Heart right ventricle (tissue), 16 donors: ENCODE measurements at regions not wholly inside any gene's neighbourhood (a gene's known extent, or its start where the extent isn't known, plus 50 kb on each side); places are given as distances from the start of the nearest gene placed in this dataset.

Source experiments
- ATAC-seq, 8 donors: fragments of 200-7000 bp; cut with Tn5 transposase; one replicate each; pipeline ENCODE4 v1.9.1; 2020; ENCODE audit warnings: mild to moderate bottlenecking in 8 of 8, moderate library complexity in 8 of 8, moderate number of reproducible peaks in 1 of 8
- DNase-seq, 2 donors: peaks; one replicate each; pipeline ENCODE4 v3.0.0-alpha.2; 2020
- H3K27ac ChIP-seq, 10 donors: fragments of 200-600 bp; sonication (generic) in 2 of 10; one replicate each; pipeline versions ENCODE4 v1.5.0 to v1.8.0; 2020 to 2022; ENCODE audit warnings: mild to moderate bottlenecking in 3 of 10
- H3K27me3 ChIP-seq, 7 donors: fragments of 200-600 bp; one replicate each; pipeline ENCODE4 v1.8.0; 2021 to 2022; ENCODE audit warnings: mild to moderate bottlenecking in 2 of 7
- H3K36me3 ChIP-seq, 9 donors: fragments of 200-600 bp; sonication (generic) in 1 of 9; one replicate each; pipeline versions ENCODE4 v1.5.0 to v1.8.0; 2020 to 2022; ENCODE audit warnings: mild to moderate bottlenecking in 2 of 9
- H3K4me1 ChIP-seq, 9 donors: fragments of 200-600 bp; sonication (generic) in 1 of 9; one replicate each; pipeline versions ENCODE4 v1.5.0 to v1.8.0; 2020 to 2022; ENCODE audit warnings: mild to moderate bottlenecking in 4 of 9
- H3K4me3 ChIP-seq, 10 donors: fragments of 200-600 bp; sonication (generic) in 2 of 10; one replicate each; pipeline versions ENCODE4 v1.5.0 to v1.8.0; 2020 to 2022; ENCODE audit warnings: mild to moderate bottlenecking in 7 of 10, moderate library complexity in 2 of 10
- H3K9me3 ChIP-seq, 11 donors: fragments of 200-600 bp in 10 of 11; sonication (generic) in 2 of 11; one replicate each; pipeline versions ENCODE4 v1.5.0 to v1.8.0; 2013 to 2022; ENCODE audit warnings: mild to moderate bottlenecking in 2 of 11, control low read depth in 1 of 11, moderate library complexity in 1 of 11
- WGBS, 2 donors: extraction: QIAGEN DNeasy Blood & Tissue Kit; methylation state at CpG; one replicate each; pipeline ENCODE4 v1.1.7; 2013; ENCODE audit warnings: inconsistent platforms in 1 of 2; 5-methylcytosine and 5-hydroxymethylcytosine counted together
- intact Hi-C, 10 donors: fragments of 100-400 bp; cut with DNase I; formaldehyde crosslinking; loops; one replicate each; pipeline versions ENCODE4 v1.11.1 to v1.14.2; 2022
- TF ChIP-seq, protein P1 (sequence below), 9 donors: fragments of 200-600 bp; sonication (generic) in 2 of 9; IDR thresholded peaks; one replicate each; pipeline versions ENCODE4 v1.5.0 to v1.8.0; 2021 to 2022; ENCODE audit warnings: antibody characterized with exemption in 9 of 9, mild to moderate bottlenecking in 5 of 9, moderate library complexity in 1 of 9
- donor health status: Arrhythmogenic right ventricular cardiomyopathy.
- donor health status: ischemic (EF 13 %, LVEDD 7.1; RV severe dilation, severe dysfunction).
- donor health status: healthy with polysubstance abuse.
- donor health status: DM: no; HTN: yes; CAD: no.
- donor health status: DM: no; HTN: no; CAD: no.
- donor health status: ischemic (EF 25% LVEDD 6.9; RV normal size, moderate dysfunction).
- donor health status: ischemic (EF 25% LVEDD 5.7; RV mildly dilated, moderate dysfunction).
- donor health status: healthy.
- donor health status: DM: yes; HTN: yes; CAD: no.
- donor health status: Ischemic cardiomyopathy.
- donor health status: ischemic (EF 35%, LVEDD 5.7; RV mildly dilated, moderate dysfunction).
- donor health status: nonischemic (EF 11% LVEDD 7.7; RV severe dilation, severe dysfunction).
- donor health status: DM: yes; HTN: yes; CAD: no.
- donor health status: PGD.
- donor health status: ischemic (EF 29% LVEDD 5.4; RV normal size, mild dysfunction).
- donor health status: nonischemic (EF 23%, LVEDD 6.1; RV moderate dilation, normal function).

DNA sequence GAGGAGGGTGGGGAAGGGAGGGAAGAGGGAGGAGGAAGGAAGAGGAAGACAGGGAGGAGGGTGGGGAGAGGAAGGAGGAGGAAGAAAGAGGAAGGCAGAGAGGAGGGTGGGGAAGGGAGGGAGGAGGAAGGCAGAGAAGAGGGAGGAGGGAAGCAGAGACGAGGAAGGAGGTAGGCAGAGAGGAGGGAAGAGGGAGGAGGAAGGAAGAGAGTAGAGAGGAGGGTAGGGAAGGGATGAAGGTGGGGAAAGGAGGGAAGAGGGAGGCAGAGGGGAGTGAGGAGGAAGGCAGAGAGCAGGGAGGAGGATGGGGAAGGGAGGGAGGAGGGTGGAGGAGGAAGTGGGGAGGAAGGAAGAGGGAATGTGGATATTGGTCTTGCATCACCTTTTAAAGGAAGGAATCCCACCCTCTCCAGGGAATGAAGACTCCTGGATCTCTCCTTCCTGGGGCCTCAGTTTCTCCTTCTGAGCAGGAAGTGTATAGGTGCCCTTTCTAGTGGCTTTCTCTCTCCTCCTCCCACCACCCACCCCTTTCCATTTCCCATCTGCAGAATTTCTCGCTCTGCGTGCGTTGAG is 188.9 kb upstream of the ZNF618 start:
- H3K27me3 ChIP-seq: peaks cover 3 to 42% (median 29%) of the 10 kb centered on the region in 7 donors
- WGBS, 2 donors: 18 to 23% methylated on average over 4 of the region's 4 CpGs
- ATAC-seq (no peak), DNase-seq (no peak)
- H3K4me1 ChIP-seq: peaks cover 0 to 13% (median 8%) of the 10 kb centered on the region in 9 donors
- no peaks in the 10 kb centered on the region for H3K9me3 ChIP-seq
- H3K4me3 ChIP-seq: peak overlapping the region in 1 of 10 donors; percentile 22
- TF ChIP-seq, protein P1, sequence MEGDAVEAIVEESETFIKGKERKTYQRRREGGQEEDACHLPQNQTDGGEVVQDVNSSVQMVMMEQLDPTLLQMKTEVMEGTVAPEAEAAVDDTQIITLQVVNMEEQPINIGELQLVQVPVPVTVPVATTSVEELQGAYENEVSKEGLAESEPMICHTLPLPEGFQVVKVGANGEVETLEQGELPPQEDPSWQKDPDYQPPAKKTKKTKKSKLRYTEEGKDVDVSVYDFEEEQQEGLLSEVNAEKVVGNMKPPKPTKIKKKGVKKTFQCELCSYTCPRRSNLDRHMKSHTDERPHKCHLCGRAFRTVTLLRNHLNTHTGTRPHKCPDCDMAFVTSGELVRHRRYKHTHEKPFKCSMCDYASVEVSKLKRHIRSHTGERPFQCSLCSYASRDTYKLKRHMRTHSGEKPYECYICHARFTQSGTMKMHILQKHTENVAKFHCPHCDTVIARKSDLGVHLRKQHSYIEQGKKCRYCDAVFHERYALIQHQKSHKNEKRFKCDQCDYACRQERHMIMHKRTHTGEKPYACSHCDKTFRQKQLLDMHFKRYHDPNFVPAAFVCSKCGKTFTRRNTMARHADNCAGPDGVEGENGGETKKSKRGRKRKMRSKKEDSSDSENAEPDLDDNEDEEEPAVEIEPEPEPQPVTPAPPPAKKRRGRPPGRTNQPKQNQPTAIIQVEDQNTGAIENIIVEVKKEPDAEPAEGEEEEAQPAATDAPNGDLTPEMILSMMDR (IDR thresholded peaks at IDR 0.05): no peak
- H3K27ac ChIP-seq: no peak overlapping the region
- intact Hi-C loops: loop anchor here in 3 of 10 donors (10.0 kb wide), 2 partner anchors 198 to 348 kb away; no protein-coding TSS in a partner anchor
- no peaks in the 10 kb centered on the region for H3K36me3 ChIP-seq

DNA sequence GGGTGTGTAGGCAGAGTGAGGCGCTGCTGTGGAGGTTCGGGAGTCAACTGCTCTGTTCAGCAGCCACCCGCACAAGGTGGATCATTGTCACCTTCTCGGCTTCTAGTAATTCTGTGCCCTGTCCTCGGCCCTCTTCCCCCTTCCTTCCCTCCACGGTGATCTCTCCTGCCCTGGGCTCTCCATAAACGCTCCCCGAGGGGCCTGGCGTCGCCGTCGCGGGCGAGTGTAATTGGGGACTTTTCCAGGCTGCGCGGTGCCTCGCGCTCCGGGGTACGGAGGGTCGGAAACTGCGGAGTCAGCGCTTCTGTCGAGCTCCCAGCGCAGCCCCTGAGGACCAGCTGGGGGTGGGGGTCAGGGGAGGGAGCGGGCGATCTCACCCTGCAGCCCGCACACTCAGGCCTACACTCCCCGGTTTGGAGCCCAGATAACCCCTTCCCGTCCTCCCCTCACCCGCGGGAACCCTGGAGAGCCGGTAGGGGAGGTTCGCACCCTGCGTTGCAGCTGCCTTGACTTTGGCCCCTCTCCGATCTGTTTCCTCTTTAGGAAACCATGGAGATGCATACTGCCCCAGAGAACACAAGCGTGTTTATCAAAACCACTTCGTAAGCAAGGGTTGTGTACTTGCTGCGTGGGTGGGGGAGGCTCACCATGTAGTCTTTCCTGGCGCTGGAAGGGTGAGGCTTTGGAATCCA is 188.3 kb upstream of the ZNF618 start:
- Histone ChIP-seq H3K36me3 (no peaks in the 10 kb centered on the region), H3K4me1 (peaks cover 0 to 10% (median 6%) of the 10 kb centered on the region in 9 donors), H3K27ac (no peak overlapping the region), H3K9me3 (no peaks in the 10 kb centered on the region), H3K4me3 (peak overlapping the region in 6 of 10 donors; percentile 16 to 31 (median 22)), H3K27me3 (peaks cover 3 to 46% (median 30%) of the 10 kb centered on the region in 7 donors)
- DNase-seq (no peak), ATAC-seq (peak in 4 of 8 donors; percentile 20 to 50 (median 25))
- TF ChIP-seq, protein P1 (IDR thresholded peaks at IDR 0.05): no peak
- WGBS, 2 donors: 5 to 7% methylated on average over 40 of the region's 40 CpGs
- intact Hi-C loops: loop anchor here in 3 of 10 donors (10.0 kb wide), 2 partner anchors 197 to 347 kb away; no protein-coding TSS in a partner anchor

DNA sequence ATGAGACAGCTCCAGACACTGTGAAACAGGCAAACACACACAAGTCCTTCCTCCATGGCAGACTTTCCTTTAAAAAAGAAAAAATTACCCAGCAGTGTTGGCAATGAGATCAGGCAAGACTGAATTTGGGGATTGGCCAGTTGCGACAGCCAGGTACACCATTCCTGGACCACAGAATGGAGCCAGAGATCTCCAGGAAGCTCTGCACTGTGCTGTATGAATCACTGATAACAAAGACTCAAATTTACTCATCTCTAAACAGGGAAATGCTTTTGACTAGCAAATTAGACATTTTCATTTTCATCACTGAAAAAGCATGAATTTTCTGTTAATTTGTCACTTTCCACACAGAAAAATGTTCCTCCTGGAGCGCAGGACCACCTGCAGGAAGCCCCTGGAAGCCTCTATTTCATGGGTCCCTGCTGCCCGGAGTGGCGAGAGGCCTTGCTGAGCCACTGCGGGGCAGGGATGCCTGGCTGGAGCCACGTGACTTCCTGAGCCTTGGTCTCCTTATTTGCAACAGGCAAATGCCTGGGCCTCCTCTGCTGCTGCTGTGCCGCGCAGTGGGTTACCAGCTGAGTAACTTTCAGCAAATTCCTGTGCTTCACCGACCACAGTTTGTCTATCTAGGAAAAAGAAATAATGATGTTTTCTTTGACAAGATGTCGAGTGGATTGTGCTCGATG is 185.9 kb upstream of the ZNF618 start:
- 67 to 72% methylated on average over 11 of the region's 11 CpGs for WGBS, 2 donors
- TF ChIP-seq, protein P1 (IDR thresholded peaks at IDR 0.05): no peak
- intact Hi-C loops: no loop called here

DNA sequence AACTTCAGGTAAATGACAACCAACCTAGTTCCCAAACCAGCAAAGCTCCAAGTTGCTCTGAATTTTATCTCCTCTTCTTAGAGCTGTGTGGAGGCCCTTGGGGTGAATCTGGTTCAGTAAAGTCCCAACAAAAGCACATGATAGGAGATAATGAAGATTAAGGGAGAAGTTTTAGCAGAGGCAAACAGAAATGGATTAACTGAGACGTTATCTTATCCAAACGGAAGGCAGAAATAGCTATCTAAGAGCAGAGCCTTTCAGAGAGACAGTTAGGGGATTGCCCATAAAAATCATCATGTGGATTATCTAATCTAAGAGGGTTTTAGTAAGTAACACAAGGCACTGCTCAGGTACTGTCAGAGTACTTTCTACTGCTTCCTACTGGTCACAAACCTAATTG is 183.9 kb upstream of the ZNF618 start:
- Histone ChIP-seq H3K27ac (no peak overlapping the region), H3K36me3 (no peaks in the 10 kb centered on the region), H3K9me3 (peaks cover 0 to 7% (median 0%) of the 10 kb centered on the region in 11 donors), H3K27me3 (peaks cover 3 to 43% (median 40%) of the 10 kb centered on the region in 7 donors), H3K4me3 (no peak overlapping the region), H3K4me1 (peaks cover 0 to 10% (median 6%) of the 10 kb centered on the region in 9 donors)
- WGBS, 2 donors: 46 to 60% methylated on average over 2 of the region's 2 CpGs
- DNase-seq: no peak
- intact Hi-C loops: no loop called here
- no peak for ATAC-seq
- TF ChIP-seq, protein P1 (IDR thresholded peaks at IDR 0.05): no peak

More for the DNA sequence above, 185.9 kb upstream of the ZNF618 start:
- no peak overlapping the region for H3K27ac ChIP-seq
- H3K9me3 ChIP-seq: peaks cover 0 to 6% (median 0%) of the 10 kb centered on the region in 11 donors
- no peak for DNase-seq
- no peak for ATAC-seq
- no peak overlapping the region for H3K4me3 ChIP-seq
- H3K27me3 ChIP-seq: peaks cover 3 to 51% (median 41%) of the 10 kb centered on the region in 7 donors
- H3K4me1 ChIP-seq: peaks cover 0 to 10% (median 6%) of the 10 kb centered on the region in 9 donors
- H3K36me3 ChIP-seq: no peaks in the 10 kb centered on the region
